Dermis blood vessel endothelial cell (primary cell): ENCODE measurements at regions not wholly inside any gene's neighbourhood (a gene's known extent, or its start where the extent isn't known, plus 50 kb on each side); places are given as distances from the start of the nearest gene placed in this dataset.

Experiments used
- DNase-seq: peaks from one replicate; pipeline ENCODE4 v3.0.0; 2010

GRCh38 chr5:2180456-2180855 lies 297.7 kb upstream of the IRX4 start:
- no peak for DNase-seq

- DNase-seq: no peak
Measured at GRCh38 chr5:2179861-2180260, 297.1 kb upstream of the IRX4 start.

GRCh38 chr5:2178528-2178927 lies 295.8 kb upstream of the IRX4 start:
- DNase-seq: no peak

GRCh38 chr5:2178071-2178477 lies 295.3 kb upstream of the IRX4 start:
- DNase-seq: no peak

- no peak for DNase-seq
Measured at GRCh38 chr5:2177244-2177643, 294.5 kb upstream of the IRX4 start.

- DNase-seq: no peak
Measured at GRCh38 chr5:2176581-2176980, 293.9 kb upstream of the IRX4 start.

GRCh38 chr5:2175842-2176404 lies 293.2 kb upstream of the IRX4 start:
- DNase-seq: no peak

- no peak for DNase-seq
Measured at GRCh38 chr5:2175041-2175440, 292.3 kb upstream of the IRX4 start.

GRCh38 chr5:2174538-2174937 lies 291.8 kb upstream of the IRX4 start:
- DNase-seq: no peak

- no peak for DNase-seq
Measured at GRCh38 chr5:2173151-2173834, 290.6 kb upstream of the IRX4 start.

GRCh38 chr5:2172471-2172870 lies 289.7 kb upstream of the IRX4 start:
- DNase-seq: no peak

- no peak for DNase-seq
Measured at GRCh38 chr5:2170761-2171160, 288.0 kb upstream of the IRX4 start.

GRCh38 chr5:2169850-2170760 lies 287.4 kb upstream of the IRX4 start:
- no peak for DNase-seq

- no peak for DNase-seq
Measured at GRCh38 chr5:2169430-2169808, 286.7 kb upstream of the IRX4 start.

GRCh38 chr5:2168601-2169429 lies 286.1 kb upstream of the IRX4 start:
- DNase-seq: no peak

- no peak for DNase-seq
Measured at GRCh38 chr5:2167671-2168070, 284.9 kb upstream of the IRX4 start.

GRCh38 chr5:2166979-2167377 lies 284.3 kb upstream of the IRX4 start:
- DNase-seq: no peak

- DNase-seq: no peak
Measured at GRCh38 chr5:2166306-2166978, 283.7 kb upstream of the IRX4 start.

GRCh38 chr5:2165615-2166305 lies 283.0 kb upstream of the IRX4 start:
- DNase-seq: no peak

- no peak for DNase-seq
Measured at GRCh38 chr5:2165203-2165602, 282.5 kb upstream of the IRX4 start.

GRCh38 chr5:2164586-2164985 lies 281.9 kb upstream of the IRX4 start:
- DNase-seq: no peak
